Adrenal gland (tissue), 9 donors: ENCODE measurements at regions not wholly inside any gene's neighbourhood (a gene's known extent, or its start where the extent isn't known, plus 50 kb on each side); places are given as distances from the start of the nearest gene placed in this dataset.

ENCODE experiments used
- DNase-seq, 7 donors: peaks; one replicate each; pipeline ENCODE4 v3.0.0-alpha.2; 2019 to 2020
- H3K27ac ChIP-seq, 5 donors: fragments of 200-600 bp; sonication (generic) in 4 of 5; 1 replicate in 3 of 5; 2 replicates in 2 of 5; pipeline versions ENCODE4 v1.5.1 to v1.8.0; 2016 to 2020; ENCODE audit warnings: mild to moderate bottlenecking in 1 of 5
- H3K27me3 ChIP-seq: fragments of 200-600 bp; 2 replicates; pipeline ENCODE4 v1.8.0; 2021
- H3K36me3 ChIP-seq, 2 donors: fragments of 200-600 bp; replicated peaks in 1 of 2; 1 replicate in 1 of 2; 2 replicates in 1 of 2; pipeline versions ENCODE4 v1.5.1 to v1.8.0; 2018 to 2022
- H3K4me1 ChIP-seq, 2 donors: fragments of 200-600 bp; replicated peaks in 1 of 2; 1 replicate in 1 of 2; 2 replicates in 1 of 2; pipeline versions ENCODE4 v1.5.1 to v1.8.0; 2018 to 2021
- H3K4me3 ChIP-seq, 4 donors: fragments of 200-600 bp; sonication (generic) in 3 of 4; one replicate each; pipeline ENCODE4 v1.5.1; 2016 to 2018
- H3K9me3 ChIP-seq, 3 donors: fragments of 200-600 bp; sonication (generic) in 1 of 3; replicated peaks in 1 of 3; 1 replicate in 2 of 3; 2 replicates in 1 of 3; pipeline versions ENCODE4 v1.5.1 to v1.8.0; 2016 to 2021
- CTCF ChIP-seq, 6 experiments: fragments of 450-650 bp in 4 of 6; fragments of 200-600 bp in 2 of 6; sonication (generic) in 1 of 6; IDR thresholded peaks; 1 replicate in 5 of 6; 2 replicates in 1 of 6; pipeline versions ENCODE4 v1.5.1 to v1.8.0; 2016 to 2021; ENCODE audit warnings: antibody characterized with exemption in 6 of 6, mild to moderate bottlenecking in 2 of 6, moderate library complexity in 1 of 6
- POLR2A ChIP-seq, 2 donors: fragments of 450-650 bp; IDR thresholded peaks; one replicate each; pipeline ENCODE4 v1.6.1; 2017; ENCODE audit warnings: antibody characterized with exemption in 2 of 2, mild to moderate bottlenecking in 2 of 2, moderate library complexity in 1 of 2
- WGBS, 4 donors: extraction: QIAGEN DNeasy Blood & Tissue Kit in 2 of 4; methylation state at CpG; one replicate each; pipeline versions ENCODE4 v1.1.5 to v1.1.7; 2013 to 2017; 5-methylcytosine and 5-hydroxymethylcytosine counted together
- intact Hi-C, 2 donors: fragments of 100-400 bp; cut with DNase I; formaldehyde crosslinking; loops; one replicate each; pipeline versions ENCODE4 v1.14.1 to v1.15.0; 2022 to 2023
- donor health status: healthy with polysubstance abuse.
- donor health status: Bipolar disorder and iron deficiency.
- donor health status: DM: yes; HTN: yes; CAD: no.
- donor health status: DM: no; HTN: no; CAD: no.
- donor health status: DM: no; HTN: no; CAD: no.

- no peaks in the 10 kb centered on the region for H3K27me3 ChIP-seq
- H3K4me3 ChIP-seq = no peak overlapping the region
- no peak overlapping the region for H3K27ac ChIP-seq
- no peak for TF ChIP-seq CTCF (IDR thresholded peaks at IDR 0.05)
- TF ChIP-seq POLR2A (IDR thresholded peaks at IDR 0.05) = no peak
- intact Hi-C loops = no loop called here
- 69 to 92% (median 81%) methylated on average over 2 of the region's 2 CpGs for WGBS, 4 donors
- H3K36me3 ChIP-seq = no peaks in the 10 kb centered on the region
- H3K9me3 ChIP-seq = no peaks in the 10 kb centered on the region
- no peaks in the 10 kb centered on the region for H3K4me1 ChIP-seq
- no peak for DNase-seq
These were observed 613.3 kb upstream of the PLXNA2 start for GRCh38 chr1:208857465-208857864.

- Histone ChIP-seq H3K9me3 (no peaks in the 10 kb centered on the region), H3K36me3 (no peaks in the 10 kb centered on the region), H3K27me3 (no peaks in the 10 kb centered on the region), H3K27ac (no peak overlapping the region), H3K4me3 (no peak overlapping the region), H3K4me1 (no peaks in the 10 kb centered on the region)
- TF ChIP-seq CTCF (IDR thresholded peaks at IDR 0.05) (no peak), POLR2A (IDR thresholded peaks at IDR 0.05) (no peak)
- 66 to 79% (median 69%) methylated on average over 5 of the region's 5 CpGs for WGBS, 4 donors
- intact Hi-C loops = no loop called here
- DNase-seq = no peak
These were observed 614.6 kb upstream of the PLXNA2 start for GRCh38 chr1:208858738-208859137.

DNA sequence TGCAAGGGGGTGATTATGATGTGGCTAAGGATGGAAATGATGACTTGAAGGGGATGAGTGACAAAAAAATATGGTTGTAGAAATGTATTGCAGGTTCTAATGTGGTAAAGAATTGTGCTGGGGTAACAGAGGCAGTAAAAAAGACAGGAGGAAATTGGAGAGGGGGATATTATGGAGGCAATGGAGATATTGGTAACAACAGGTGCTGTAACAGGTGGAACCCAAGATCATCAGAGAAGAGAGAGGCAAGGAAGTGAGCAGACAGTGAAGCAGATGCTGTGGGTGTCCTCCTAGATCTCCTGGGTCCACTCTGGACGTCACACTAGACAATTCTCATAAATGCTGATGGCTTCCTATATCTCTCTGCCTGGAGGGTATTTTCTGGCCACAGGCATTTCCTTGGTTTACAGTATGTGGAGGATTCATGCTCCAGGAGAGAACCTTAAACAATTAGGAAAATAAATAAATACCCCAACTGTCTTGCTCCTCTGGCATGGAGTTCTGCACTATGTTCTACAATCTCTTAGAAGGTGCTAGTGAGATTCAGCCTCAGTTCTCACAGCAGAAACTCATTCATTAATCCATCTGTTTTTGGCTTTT, 620.3 kb upstream of the PLXNA2 start:
- no peaks in the 10 kb centered on the region for H3K27me3 ChIP-seq

GRCh38 chr1:208866386-208866955, 622.3 kb upstream of the PLXNA2 start:
- H3K4me1 ChIP-seq = no peaks in the 10 kb centered on the region
- no peak overlapping the region for H3K4me3 ChIP-seq
- H3K9me3 ChIP-seq = no peaks in the 10 kb centered on the region
- H3K27ac ChIP-seq = no peak overlapping the region
- H3K27me3 ChIP-seq = no peaks in the 10 kb centered on the region
- DNase-seq = no peak
- TF ChIP-seq POLR2A (IDR thresholded peaks at IDR 0.05) (no peak), CTCF (IDR thresholded peaks at IDR 0.05) (no peak)
- no peaks in the 10 kb centered on the region for H3K36me3 ChIP-seq
- 84 to 97% (median 89%) methylated on average over 3 of the region's 3 CpGs for WGBS, 4 donors
- intact Hi-C loops = no loop called here

More for the DNA sequence above, 620.3 kb upstream of the PLXNA2 start:
- WGBS, 4 donors = 41 to 69% (median 55%) methylated on average over 1 of the region's 1 CpG
- H3K36me3 ChIP-seq = no peaks in the 10 kb centered on the region
- H3K9me3 ChIP-seq = no peaks in the 10 kb centered on the region
- no peak overlapping the region for H3K27ac ChIP-seq
- intact Hi-C loops = no loop called here
- TF ChIP-seq POLR2A (IDR thresholded peaks at IDR 0.05) = no peak
- no peak for TF ChIP-seq CTCF (IDR thresholded peaks at IDR 0.05)
- no peak for DNase-seq
- no peak overlapping the region for H3K4me3 ChIP-seq
- no peaks in the 10 kb centered on the region for H3K4me1 ChIP-seq
